ENCODE measurements at regions not wholly inside any gene's neighbourhood (a gene's known extent, or its start where the extent isn't known, plus 50 kb on each side); places are given as distances from the start of the nearest gene placed in this dataset.

DNA sequence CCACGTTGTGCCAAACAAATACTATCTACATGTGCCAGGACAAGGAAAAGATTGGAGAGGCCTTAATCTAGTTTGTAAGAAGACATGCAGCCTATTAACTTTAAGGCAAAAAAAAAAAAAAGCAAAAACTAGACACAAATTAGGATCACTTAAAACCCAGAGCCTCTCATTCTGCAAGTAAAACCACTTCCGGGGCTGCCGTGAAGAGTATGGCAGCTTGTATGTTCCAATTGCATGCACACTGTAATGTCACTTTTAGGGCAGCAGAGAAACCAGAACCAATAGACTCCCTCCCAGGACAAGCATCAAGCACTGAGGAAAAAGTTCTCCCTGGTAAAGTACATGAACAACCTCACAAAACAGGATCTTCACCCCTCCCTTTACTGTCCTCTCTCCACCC, 70.6 kb downstream of the RSL24D1 start:
- H3K36me3 ChIP-seq (ENCODE audit: low read depth, missing control alignments), result no peaks in the 10 kb centered on the region
- no peak overlapping the region for H3K27ac ChIP-seq
- intact Hi-C loops (cut with DNase I; ENCODE audit: low total_unique reads), result no loop called here
- TF ChIP-seq POLR2A (IDR thresholded peaks at IDR 0.05), result no peak
- TF ChIP-seq, protein P1, sequence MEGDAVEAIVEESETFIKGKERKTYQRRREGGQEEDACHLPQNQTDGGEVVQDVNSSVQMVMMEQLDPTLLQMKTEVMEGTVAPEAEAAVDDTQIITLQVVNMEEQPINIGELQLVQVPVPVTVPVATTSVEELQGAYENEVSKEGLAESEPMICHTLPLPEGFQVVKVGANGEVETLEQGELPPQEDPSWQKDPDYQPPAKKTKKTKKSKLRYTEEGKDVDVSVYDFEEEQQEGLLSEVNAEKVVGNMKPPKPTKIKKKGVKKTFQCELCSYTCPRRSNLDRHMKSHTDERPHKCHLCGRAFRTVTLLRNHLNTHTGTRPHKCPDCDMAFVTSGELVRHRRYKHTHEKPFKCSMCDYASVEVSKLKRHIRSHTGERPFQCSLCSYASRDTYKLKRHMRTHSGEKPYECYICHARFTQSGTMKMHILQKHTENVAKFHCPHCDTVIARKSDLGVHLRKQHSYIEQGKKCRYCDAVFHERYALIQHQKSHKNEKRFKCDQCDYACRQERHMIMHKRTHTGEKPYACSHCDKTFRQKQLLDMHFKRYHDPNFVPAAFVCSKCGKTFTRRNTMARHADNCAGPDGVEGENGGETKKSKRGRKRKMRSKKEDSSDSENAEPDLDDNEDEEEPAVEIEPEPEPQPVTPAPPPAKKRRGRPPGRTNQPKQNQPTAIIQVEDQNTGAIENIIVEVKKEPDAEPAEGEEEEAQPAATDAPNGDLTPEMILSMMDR (IDR thresholded peaks at IDR 0.05), result no peak
- no peaks in the 10 kb centered on the region for H3K9me3 ChIP-seq
- whole genome bisulfite sequencing, 2 donors, result 63 to 77% methylated on average over 3 of the region's 3 CpGs
- H3K4me3 ChIP-seq, result no peak overlapping the region
- DNase-seq, result no peak
- H3K27me3 ChIP-seq, result no peaks in the 10 kb centered on the region
- no peaks in the 10 kb centered on the region for H3K4me1 ChIP-seq

DNA sequence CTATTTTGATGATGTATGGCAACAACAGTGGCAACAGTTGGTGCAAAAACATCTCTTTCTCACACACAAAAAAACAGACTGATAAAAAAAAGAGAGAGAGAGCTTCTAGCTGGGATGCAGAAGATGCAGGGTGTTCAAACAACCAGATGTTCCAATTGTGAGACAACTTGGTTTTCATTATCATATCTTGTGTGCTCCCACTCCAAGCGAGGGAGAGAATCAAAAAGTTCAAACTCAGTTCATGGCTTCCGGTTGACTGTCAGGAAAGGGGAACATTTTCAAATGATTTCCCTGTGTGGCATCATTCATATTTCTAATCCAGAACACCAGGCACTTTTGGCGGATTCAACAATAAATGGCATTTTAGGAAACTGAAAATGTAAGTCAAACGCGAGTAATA, 72.1 kb downstream of the RSL24D1 start:
- Histone ChIP-seq H3K4me3 (no peak overlapping the region), H3K36me3 (ENCODE audit: low read depth, missing control alignments) (no peaks in the 10 kb centered on the region), H3K9me3 (no peaks in the 10 kb centered on the region), H3K27me3 (no peaks in the 10 kb centered on the region), H3K27ac (no peak overlapping the region), H3K4me1 (no peaks in the 10 kb centered on the region)
- intact Hi-C loops (cut with DNase I; ENCODE audit: low total_unique reads), result no loop called here
- WGBS, 2 donors, result 32 to 62% methylated on average over 5 of the region's 5 CpGs
- TF ChIP-seq POLR2A (IDR thresholded peaks at IDR 0.05), result no peak
- TF ChIP-seq, protein P1 (IDR thresholded peaks at IDR 0.05), result no peak
- DNase-seq, result no peak

DNA sequence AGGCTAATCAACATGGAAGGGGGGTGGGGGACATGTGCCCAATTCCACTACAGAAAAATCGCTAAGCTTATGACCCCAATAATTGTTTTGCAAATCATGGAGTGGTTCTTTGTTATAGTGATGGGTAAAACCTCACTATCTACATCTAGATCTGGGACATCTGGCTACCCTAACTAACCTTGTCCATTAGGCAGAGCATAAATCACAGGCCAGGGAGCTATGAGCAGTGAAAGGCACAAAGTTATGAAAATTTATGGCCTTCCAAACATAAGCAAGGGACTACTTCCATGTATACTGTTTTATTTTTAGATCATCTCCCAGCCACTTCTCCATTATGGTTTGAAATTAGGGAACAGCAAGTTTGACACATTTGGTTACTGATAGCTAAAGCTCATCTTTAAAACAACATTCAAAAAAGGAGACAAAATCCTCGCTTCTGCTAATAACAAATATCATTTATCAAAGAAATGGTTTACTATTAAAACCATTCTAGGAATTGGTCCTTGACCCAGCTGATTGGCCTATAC, 78.3 kb downstream of the RSL24D1 start:
- H3K4me3 ChIP-seq, result no peak overlapping the region
- no peaks in the 10 kb centered on the region for H3K27me3 ChIP-seq
- DNase-seq, result no peak
- no peak overlapping the region for H3K27ac ChIP-seq
- no peaks in the 10 kb centered on the region for H3K36me3 ChIP-seq (ENCODE audit: low read depth, missing control alignments)
- WGBS, 2 donors, result 74 to 85% methylated on average over 2 of the region's 2 CpGs
- intact Hi-C loops (cut with DNase I; ENCODE audit: low total_unique reads), result no loop called here
- no peak for TF ChIP-seq POLR2A (IDR thresholded peaks at IDR 0.05)
- TF ChIP-seq, protein P1 (IDR thresholded peaks at IDR 0.05), result no peak
- no peaks in the 10 kb centered on the region for H3K4me1 ChIP-seq
- H3K9me3 ChIP-seq, result no peaks in the 10 kb centered on the region

DNA sequence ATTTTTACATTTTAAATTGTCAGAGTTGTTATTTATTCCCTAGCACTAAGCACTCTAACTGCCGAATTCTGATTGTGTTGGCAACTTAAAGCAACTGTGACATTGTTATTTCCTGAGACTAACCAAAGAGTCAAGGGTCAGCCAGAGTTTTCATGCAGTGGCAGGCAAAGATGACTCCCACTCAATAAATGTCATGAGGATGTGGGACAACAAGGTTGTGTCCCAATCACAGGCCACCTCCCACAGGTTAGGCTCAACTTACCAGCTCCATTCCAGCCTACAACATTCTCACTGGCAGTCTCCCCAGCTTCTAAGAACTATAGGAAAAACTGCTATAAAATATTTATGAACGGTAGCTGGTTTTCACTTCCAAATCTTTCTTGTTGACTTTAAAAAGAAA, 80.1 kb downstream of the RSL24D1 start:
- 45 to 58% methylated on average over 2 of the region's 2 CpGs for WGBS, 2 donors
- Histone ChIP-seq H3K27me3 (no peaks in the 10 kb centered on the region), H3K9me3 (no peaks in the 10 kb centered on the region), H3K4me3 (no peak overlapping the region), H3K27ac (no peak overlapping the region), H3K36me3 (ENCODE audit: low read depth, missing control alignments) (no peaks in the 10 kb centered on the region), H3K4me1 (no peaks in the 10 kb centered on the region)
- intact Hi-C loops (cut with DNase I; ENCODE audit: low total_unique reads), result no loop called here
- no peak for TF ChIP-seq POLR2A (IDR thresholded peaks at IDR 0.05)
- TF ChIP-seq, protein P1 (IDR thresholded peaks at IDR 0.05), result no peak
- no peak for DNase-seq

DNA sequence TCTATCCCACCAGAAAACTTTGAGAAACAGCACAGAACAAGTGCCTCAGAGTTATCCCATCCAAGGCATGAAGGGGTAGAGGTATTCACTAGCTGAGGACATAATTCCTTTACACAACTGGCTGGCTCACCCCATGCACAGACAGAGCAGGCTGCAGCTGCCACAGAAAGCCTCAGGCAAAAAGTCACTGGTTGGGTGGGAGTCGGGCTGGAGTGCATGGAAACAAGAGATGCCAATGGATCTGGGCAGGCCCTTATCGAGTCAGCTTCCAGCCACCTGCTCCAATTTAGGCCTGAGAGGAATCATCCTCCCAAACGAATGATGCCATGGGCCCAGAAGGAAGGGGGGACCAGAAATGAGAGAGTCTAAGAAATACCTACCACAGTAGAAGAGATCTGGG, 83.0 kb downstream of the RSL24D1 start:
- Histone ChIP-seq H3K36me3 (ENCODE audit: low read depth, missing control alignments) (no peaks in the 10 kb centered on the region), H3K4me1 (no peaks in the 10 kb centered on the region), H3K9me3 (no peaks in the 10 kb centered on the region), H3K27ac (no peak overlapping the region), H3K27me3 (no peaks in the 10 kb centered on the region), H3K4me3 (no peak overlapping the region)
- TF ChIP-seq, protein P1 (IDR thresholded peaks at IDR 0.05), result no peak
- no peak for TF ChIP-seq POLR2A (IDR thresholded peaks at IDR 0.05)
- intact Hi-C loops (cut with DNase I; ENCODE audit: low total_unique reads), result no loop called here
- 74 to 90% methylated on average over 3 of the region's 3 CpGs for WGBS, 2 donors
- no peak for DNase-seq

Data from testis (tissue), 2 donors.